B cell (primary cell): ENCODE measurements at regions not wholly inside any gene's neighbourhood (a gene's known extent, or its start where the extent isn't known, plus 50 kb on each side); places are given as distances from the start of the nearest gene placed in this dataset.

ENCODE experiments used
- CTCF ChIP-seq: fragments of 200-600 bp; IDR thresholded peaks from one replicate; pipeline ENCODE4 v1.8.0; 2022; ENCODE audit warnings: antibody characterized with exemption, mild to moderate bottlenecking
- EZH2 ChIP-seq: IDR thresholded peaks from 2 replicates; pipeline ENCODE4 v1.6.1; 2012; ENCODE audit warnings: borderline replicate concordance, low read depth, mild to moderate bottlenecking, moderate library complexity, low read length; ENCODE audit not compliant: insufficient read depth, poor library complexity, severe bottlenecking

- TF ChIP-seq CTCF (no peak), EZH2 (no peak)
These were observed 334.1 kb downstream of the NDFIP2 start for GRCh38 chr13:79815041-79815440.
